Subcutaneous abdominal adipose tissue (tissue), 5 donors: ENCODE measurements at regions not wholly inside any gene's neighbourhood (a gene's known extent, or its start where the extent isn't known, plus 50 kb on each side); places are given as distances from the start of the nearest gene placed in this dataset.

Source experiments
- H3K27ac ChIP-seq: one replicate; pipeline ENCODE4 v1.7.0; 2013; ENCODE audit warnings: low read depth, mild to moderate bottlenecking, inconsistent platforms, low read length, moderate library complexity
- H3K27me3 ChIP-seq, 5 donors: one replicate each; pipeline ENCODE4 v1.7.0; 2013; ENCODE audit warnings: low read length in 5 of 5, inconsistent platforms in 1 of 5; ENCODE audit not compliant: control insufficient read depth in 5 of 5, insufficient read depth in 4 of 5
- H3K36me3 ChIP-seq, 5 donors: one replicate each; pipeline ENCODE4 v1.7.0; 2013; ENCODE audit warnings: low read length in 5 of 5; ENCODE audit not compliant: control insufficient read depth in 5 of 5, insufficient read depth in 5 of 5
- H3K4me1 ChIP-seq, 5 donors: one replicate each; pipeline ENCODE4 v1.7.0; 2013; ENCODE audit warnings: low read length in 5 of 5, mild to moderate bottlenecking in 3 of 5, moderate library complexity in 1 of 5; ENCODE audit not compliant: control insufficient read depth in 5 of 5, insufficient read depth in 5 of 5
- H3K4me3 ChIP-seq, 5 donors: one replicate each; pipeline ENCODE4 v1.7.0; 2013; ENCODE audit warnings: low read length in 5 of 5, low read depth in 1 of 5
- H3K9ac ChIP-seq, 5 donors: one replicate each; pipeline ENCODE4 v1.7.0; 2013; ENCODE audit warnings: low read length in 5 of 5, mild to moderate bottlenecking in 4 of 5, moderate library complexity in 3 of 5
- H3K9me3 ChIP-seq, 5 donors: one replicate each; pipeline ENCODE4 v1.7.0; 2013; ENCODE audit warnings: low read length in 5 of 5; ENCODE audit not compliant: control insufficient read depth in 5 of 5
- donor health status: healthy.
- donor health status: healthy.
- donor health status: healthy.
- donor health status: healthy.
- donor health status: healthy.

DNA sequence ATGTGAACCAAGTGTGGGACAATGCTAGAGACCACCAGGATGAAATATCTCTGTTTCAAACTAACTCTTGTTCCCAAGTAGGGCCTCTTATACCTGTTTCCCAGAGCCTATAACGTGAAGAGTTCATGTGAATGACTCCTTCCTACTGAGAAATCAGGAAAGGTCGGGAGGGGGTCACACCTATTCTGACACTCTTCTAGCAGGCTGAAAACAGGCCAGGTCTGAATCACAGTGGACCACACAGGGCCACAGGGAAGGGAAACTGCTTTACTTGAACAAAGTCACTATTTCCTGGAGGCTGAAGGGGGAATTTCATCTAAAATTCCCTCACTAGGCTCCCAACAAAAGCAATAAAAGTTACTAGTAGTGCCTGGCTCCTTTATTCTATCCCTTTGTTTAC is 88.4 kb upstream of the BMP2 start:
- no peaks in the 10 kb centered on the region for H3K9me3 ChIP-seq
- no peak overlapping the region for H3K27ac ChIP-seq
- no peaks in the 10 kb centered on the region for H3K27me3 ChIP-seq
- no peak overlapping the region for H3K9ac ChIP-seq
- no peaks in the 10 kb centered on the region for H3K36me3 ChIP-seq
- no peak overlapping the region for H3K4me3 ChIP-seq
- H3K4me1 ChIP-seq: no peaks in the 10 kb centered on the region

- Histone ChIP-seq H3K27ac (no peak overlapping the region), H3K36me3 (no peaks in the 10 kb centered on the region), H3K4me3 (no peak overlapping the region), H3K9ac (no peak overlapping the region), H3K4me1 (no peaks in the 10 kb centered on the region), H3K27me3 (no peaks in the 10 kb centered on the region), H3K9me3 (no peaks in the 10 kb centered on the region)
Measured at GRCh38 chr20:6678101-6678500, 89.4 kb upstream of the BMP2 start.

DNA sequence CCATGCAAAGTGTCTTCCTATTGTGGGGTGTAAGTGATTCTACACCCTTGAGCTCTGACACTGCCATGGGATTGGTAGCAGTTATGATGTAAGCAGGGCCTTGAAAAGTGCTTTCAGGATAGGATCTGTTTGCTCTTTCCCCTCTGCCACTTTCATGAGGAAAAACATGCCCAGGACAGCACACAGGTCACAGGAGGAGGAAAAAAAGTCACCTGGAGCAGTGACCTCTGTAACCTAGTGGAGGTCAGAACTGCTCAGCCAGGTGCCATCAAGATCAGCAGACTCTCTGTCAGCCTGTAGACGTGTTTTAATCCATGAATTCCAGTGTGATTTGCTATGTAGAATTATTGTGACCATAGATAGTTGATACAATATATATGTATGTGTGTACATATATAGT is 92.7 kb upstream of the BMP2 start:
- Histone ChIP-seq H3K27ac (no peak overlapping the region), H3K9me3 (peaks cover 0 to 3% (median 0%) of the 10 kb centered on the region in 5 donors), H3K4me3 (no peak overlapping the region), H3K36me3 (no peaks in the 10 kb centered on the region), H3K4me1 (no peaks in the 10 kb centered on the region), H3K9ac (no peak overlapping the region), H3K27me3 (no peaks in the 10 kb centered on the region)

DNA sequence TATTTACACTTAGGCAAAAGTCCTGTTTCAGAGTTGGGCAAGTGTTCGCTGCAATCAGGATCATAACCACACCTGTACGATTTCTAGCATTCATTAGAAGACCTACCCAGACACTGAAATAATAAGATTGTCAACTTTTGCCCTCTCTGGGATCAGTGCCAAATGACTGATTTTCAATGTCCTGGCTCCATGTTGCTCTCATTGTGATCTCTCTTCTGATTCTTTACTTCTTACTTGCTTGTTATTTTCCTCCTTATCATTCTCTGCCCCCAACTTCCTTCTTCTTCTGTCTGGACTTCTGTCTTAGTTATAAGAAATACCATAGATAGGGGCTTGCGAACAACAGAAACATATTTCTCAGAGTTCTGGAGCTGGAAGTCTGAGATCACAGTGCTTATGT is 94.4 kb upstream of the BMP2 start:
- H3K36me3 ChIP-seq: no peaks in the 10 kb centered on the region
- no peak overlapping the region for H3K9ac ChIP-seq
- no peak overlapping the region for H3K27ac ChIP-seq
- no peak overlapping the region for H3K4me3 ChIP-seq
- no peaks in the 10 kb centered on the region for H3K27me3 ChIP-seq
- H3K9me3 ChIP-seq: peaks cover 0 to 3% (median 0%) of the 10 kb centered on the region in 5 donors
- H3K4me1 ChIP-seq: no peaks in the 10 kb centered on the region

- H3K27me3 ChIP-seq: no peaks in the 10 kb centered on the region
- H3K27ac ChIP-seq: no peak overlapping the region
- peaks cover 0 to 3% (median 0%) of the 10 kb centered on the region in 5 donors for H3K9me3 ChIP-seq
- H3K4me3 ChIP-seq: no peak overlapping the region
- H3K9ac ChIP-seq: no peak overlapping the region
- no peaks in the 10 kb centered on the region for H3K36me3 ChIP-seq
- H3K4me1 ChIP-seq: no peaks in the 10 kb centered on the region
Measured at GRCh38 chr20:6671829-6672228, 95.7 kb upstream of the BMP2 start.

GRCh38 chr20:6668546-6668945 is 98.9 kb upstream of the BMP2 start:
- Histone ChIP-seq H3K36me3 (no peaks in the 10 kb centered on the region), H3K27ac (no peak overlapping the region), H3K27me3 (no peaks in the 10 kb centered on the region), H3K4me3 (no peak overlapping the region), H3K9me3 (peaks cover 0 to 3% (median 0%) of the 10 kb centered on the region in 5 donors), H3K9ac (no peak overlapping the region), H3K4me1 (peaks cover 0 to 3% (median 0%) of the 10 kb centered on the region in 5 donors)

DNA sequence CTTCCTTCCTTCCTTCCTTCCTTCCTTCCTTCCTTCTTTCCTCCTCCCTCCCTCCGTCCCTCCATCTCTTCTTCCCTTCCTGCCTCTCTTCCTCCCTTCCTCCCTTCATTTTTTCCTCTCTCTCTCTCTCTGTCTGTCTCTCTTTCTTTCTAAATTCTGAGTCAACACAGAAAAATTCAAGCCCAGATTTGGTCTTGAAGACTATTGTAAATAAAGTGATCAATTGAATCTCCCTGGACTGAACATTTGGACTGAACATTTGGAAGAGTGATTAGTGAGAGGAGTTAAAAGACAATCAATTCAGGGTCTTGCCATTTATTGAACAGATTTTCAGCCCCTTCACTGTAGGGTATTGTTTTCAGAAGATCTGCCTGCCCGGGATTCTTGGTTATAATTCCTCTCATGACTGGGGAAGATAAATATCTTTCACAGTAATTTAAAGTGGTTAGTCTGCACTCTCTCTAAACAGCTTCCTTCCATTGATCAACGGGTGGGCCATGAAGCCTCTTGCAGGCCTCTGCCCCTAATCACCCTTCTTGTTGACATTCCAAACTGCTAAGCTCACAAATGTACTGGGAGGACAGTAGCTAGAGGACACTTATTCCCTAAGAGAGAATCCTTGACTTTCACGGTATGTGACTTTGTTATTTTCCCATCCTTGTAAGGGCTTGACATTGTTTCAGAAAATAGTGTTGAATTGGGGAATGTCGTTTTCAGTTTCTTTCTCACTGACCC is 101.7 kb upstream of the BMP2 start:
- no peaks in the 10 kb centered on the region for H3K27me3 ChIP-seq
- H3K9ac ChIP-seq: no peak overlapping the region
- no peak overlapping the region for H3K27ac ChIP-seq
- H3K4me1 ChIP-seq: peaks cover 0 to 3% (median 0%) of the 10 kb centered on the region in 5 donors
- H3K9me3 ChIP-seq: peaks cover 0 to 5% (median 3%) of the 10 kb centered on the region in 5 donors
- no peak overlapping the region for H3K4me3 ChIP-seq
- no peaks in the 10 kb centered on the region for H3K36me3 ChIP-seq

GRCh38 chr20:6665161-6665560 is 102.3 kb upstream of the BMP2 start:
- H3K9me3 ChIP-seq: peaks cover 0 to 5% (median 3%) of the 10 kb centered on the region in 5 donors
- H3K9ac ChIP-seq: no peak overlapping the region
- no peaks in the 10 kb centered on the region for H3K36me3 ChIP-seq
- H3K4me1 ChIP-seq: peaks cover 0 to 3% (median 0%) of the 10 kb centered on the region in 5 donors
- no peak overlapping the region for H3K27ac ChIP-seq
- H3K27me3 ChIP-seq: no peaks in the 10 kb centered on the region
- no peak overlapping the region for H3K4me3 ChIP-seq

DNA sequence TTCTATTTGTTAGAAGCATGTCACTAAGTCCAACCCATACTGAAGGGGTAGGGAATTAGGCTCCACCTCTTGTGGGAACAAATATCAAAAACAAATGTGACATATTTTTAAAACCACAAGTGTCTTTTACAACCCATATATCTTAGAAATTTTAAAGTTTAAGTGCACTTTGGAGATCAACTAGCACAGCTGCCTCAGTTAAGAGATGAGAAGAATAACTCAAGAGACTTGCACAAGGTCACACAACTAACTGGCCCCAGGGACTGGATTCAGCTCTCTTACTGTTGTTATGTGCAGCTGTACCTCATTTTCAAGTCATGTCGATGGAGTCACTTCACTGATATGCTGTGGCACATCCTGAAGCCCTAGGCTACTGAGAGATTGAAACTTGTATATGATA is 102.9 kb upstream of the BMP2 start:
- Histone ChIP-seq H3K9ac (no peak overlapping the region), H3K4me1 (peaks cover 0 to 3% (median 0%) of the 10 kb centered on the region in 5 donors), H3K27ac (no peak overlapping the region), H3K36me3 (no peaks in the 10 kb centered on the region), H3K9me3 (peaks cover 0 to 5% (median 3%) of the 10 kb centered on the region in 5 donors), H3K4me3 (no peak overlapping the region), H3K27me3 (no peaks in the 10 kb centered on the region)

GRCh38 chr20:6663751-6664388 is 103.6 kb upstream of the BMP2 start:
- H3K4me3 ChIP-seq: no peak overlapping the region
- H3K9ac ChIP-seq: no peak overlapping the region
- no peak overlapping the region for H3K27ac ChIP-seq
- H3K9me3 ChIP-seq: peaks cover 0 to 5% (median 3%) of the 10 kb centered on the region in 5 donors
- no peaks in the 10 kb centered on the region for H3K36me3 ChIP-seq
- H3K27me3 ChIP-seq: no peaks in the 10 kb centered on the region
- peaks cover 0 to 3% (median 0%) of the 10 kb centered on the region in 5 donors for H3K4me1 ChIP-seq
